GM18508 (cell line): ENCODE measurements at regions not wholly inside any gene's neighbourhood (a gene's known extent, or its start where the extent isn't known, plus 50 kb on each side); places are given as distances from the start of the nearest gene placed in this dataset.

Source experiments
- ATAC-seq: cut with Tn5 transposase; IDR thresholded peaks from one replicate; pipeline ENCODE4 v1.9.1; 2021; ENCODE audit warnings: moderate number of reproducible peaks; ENCODE audit not compliant: insufficient read depth, unreplicated experiment

DNA sequence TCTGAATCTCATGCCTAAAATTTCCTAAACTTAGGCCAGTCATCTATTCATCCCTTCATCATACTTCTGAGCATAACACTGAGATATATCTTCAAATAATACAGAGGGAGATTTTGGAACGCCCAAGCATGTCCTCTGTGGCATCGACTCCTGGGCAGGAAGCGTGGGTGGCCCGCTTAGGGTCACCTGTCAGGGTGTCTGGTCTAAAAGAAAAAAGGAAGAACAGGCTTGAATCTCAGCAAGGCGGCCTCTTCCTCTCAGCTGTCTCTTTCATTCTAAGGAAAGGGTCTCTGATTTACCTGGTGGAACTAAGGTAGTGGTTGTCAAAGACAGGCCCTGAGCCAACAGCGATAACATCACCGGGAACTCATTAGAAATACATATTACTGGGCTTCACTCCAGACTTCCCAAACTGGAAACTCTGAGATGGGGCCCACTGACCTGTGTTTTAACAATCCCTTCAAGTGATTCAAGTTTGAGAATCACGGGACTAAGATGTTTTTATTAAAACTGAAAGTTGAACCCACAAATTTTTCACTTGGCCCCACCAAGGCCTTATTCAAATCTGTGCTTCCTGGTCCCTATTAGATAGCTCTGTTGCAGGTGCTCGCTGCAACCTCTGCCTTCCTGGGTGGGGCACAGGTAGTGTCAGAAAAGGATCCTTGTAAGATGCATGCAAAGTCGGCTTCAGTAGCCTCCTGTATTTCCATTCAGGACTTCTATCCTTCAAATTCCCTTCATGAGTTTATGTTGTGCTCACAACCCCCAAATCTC is 162.3 kb upstream of the CCDC68 start:
- no peak for ATAC-seq

DNA sequence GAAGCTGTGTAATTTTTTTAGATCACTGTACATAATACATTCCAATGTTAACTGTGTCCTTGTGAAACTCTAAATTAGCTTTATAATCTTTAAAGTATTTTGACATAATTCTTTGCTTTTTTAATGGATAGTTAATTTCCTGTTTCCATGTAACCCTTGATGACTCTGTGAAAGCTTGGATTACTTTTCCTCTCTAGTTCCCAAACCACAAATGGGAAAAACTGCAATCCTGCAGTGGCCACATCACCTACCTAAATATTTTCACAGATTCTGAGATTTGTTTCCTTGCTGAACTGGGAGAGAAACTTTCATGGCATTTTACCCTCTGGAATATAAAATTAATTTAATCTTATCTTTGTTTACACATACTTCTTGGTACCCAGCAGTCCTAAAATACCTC is 161.6 kb upstream of the CCDC68 start:
- ATAC-seq = no peak

GRCh38 chr18:55119434-55119833 is 160.2 kb upstream of the CCDC68 start:
- no peak for ATAC-seq

GRCh38 chr18:55119016-55119415 is 159.8 kb upstream of the CCDC68 start:
- no peak for ATAC-seq

DNA sequence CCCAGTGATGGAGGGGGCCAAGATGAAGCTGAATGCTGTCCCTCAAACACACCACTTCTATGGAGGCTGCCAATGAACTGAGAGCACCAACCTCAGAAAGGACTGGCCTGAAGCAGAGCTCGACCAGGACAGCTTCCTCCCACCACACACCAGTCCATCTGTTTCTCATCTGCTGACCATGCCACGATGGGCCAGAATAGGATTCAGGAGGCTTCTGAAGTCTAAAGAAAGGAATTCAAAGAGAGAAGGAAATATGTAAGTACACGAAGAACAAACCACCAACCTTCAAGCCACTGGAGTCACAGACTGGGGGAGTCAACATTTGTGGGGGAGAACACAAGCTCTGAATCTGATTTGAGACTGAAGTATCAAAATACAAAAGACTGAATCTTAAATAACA is 157.6 kb upstream of the CCDC68 start:
- ATAC-seq = no peak

GRCh38 chr18:55115606-55116005 is 156.3 kb upstream of the CCDC68 start:
- ATAC-seq = no peak

DNA sequence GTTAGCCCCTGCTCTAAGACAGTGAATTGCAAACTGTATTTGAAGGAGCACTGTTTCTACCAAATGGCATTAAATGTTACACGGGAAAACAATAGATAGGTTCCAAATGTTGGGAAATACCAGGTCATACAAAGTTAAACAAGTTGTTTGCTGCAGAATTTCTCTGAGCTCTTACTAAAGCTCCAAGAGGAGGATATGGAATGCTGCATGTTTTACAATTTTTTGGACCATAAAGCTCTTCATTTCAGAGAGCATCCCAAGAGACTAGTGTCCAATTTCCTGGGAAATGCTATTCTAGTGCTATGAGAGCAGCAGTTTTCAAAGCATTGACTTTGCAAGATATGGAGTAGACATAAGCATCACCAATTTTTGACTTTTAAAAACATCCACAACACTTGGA is 155.6 kb upstream of the CCDC68 start:
- no peak for ATAC-seq

GRCh38 chr18:55113800-55114199 is 154.5 kb upstream of the CCDC68 start:
- no peak for ATAC-seq

DNA sequence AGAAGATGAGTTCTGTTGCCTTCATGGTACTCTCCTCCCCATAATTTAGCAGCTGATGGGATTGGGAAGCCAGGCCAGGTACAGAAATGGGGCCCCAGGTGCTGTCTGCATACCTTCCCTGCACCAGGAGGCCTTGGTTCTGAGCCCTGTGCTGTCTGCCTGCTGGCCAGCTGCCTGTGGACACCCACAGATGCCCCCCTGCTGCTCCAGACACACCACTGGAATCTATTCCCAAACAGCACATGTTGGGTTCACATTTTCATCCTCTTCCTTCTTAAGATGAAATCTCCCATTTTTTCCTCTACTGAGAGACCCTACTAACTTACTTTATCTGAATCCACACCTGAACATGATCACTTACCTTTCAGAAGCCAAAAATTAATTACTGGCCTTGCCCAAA is 152.0 kb upstream of the CCDC68 start:
- ATAC-seq = no peak

GRCh38 chr18:55110436-55110835 is 151.2 kb upstream of the CCDC68 start:
- no peak for ATAC-seq

GRCh38 chr18:55109818-55110414 is 150.7 kb upstream of the CCDC68 start:
- no peak for ATAC-seq

DNA sequence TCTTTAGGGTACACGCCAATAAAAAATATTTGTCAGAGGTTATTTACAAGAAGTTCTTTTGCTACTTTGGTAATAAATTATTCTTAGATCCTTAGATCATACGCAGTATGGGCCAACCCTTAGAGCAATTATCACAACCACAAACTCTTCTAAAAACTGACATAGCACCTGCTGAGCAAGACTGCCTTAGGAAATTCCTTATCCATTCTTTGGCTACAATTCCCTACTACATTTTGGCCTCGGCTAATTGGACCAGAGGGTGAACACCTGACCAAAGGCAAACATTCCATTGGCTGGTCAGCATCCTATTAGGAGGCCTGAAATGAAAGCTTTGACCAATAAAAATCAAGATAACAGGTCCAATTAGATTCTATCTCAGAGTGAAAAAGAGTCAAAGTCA is 147.6 kb upstream of the CCDC68 start:
- ATAC-seq = no peak

DNA sequence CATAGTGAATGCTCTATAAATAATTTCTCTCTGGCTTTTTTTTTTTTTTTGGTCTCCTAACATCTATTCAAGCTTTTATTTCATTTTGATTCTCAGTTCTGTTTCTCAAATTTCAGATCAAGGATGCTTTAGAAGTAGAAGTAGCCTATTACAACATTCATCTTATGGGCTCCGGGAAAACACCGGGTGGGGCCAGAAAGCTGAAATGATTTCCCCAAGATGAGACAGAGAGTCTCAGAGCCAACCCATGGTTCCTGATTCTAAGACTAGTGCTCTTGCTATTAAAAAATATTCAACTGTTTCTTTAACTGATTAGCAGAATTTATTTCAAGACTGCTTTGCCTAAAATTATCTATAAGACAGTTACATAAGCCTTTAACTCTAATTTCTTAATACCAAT is 147.2 kb upstream of the CCDC68 start:
- ATAC-seq = no peak

GRCh38 chr18:55105873-55106272 is 146.6 kb upstream of the CCDC68 start:
- no peak for ATAC-seq

DNA sequence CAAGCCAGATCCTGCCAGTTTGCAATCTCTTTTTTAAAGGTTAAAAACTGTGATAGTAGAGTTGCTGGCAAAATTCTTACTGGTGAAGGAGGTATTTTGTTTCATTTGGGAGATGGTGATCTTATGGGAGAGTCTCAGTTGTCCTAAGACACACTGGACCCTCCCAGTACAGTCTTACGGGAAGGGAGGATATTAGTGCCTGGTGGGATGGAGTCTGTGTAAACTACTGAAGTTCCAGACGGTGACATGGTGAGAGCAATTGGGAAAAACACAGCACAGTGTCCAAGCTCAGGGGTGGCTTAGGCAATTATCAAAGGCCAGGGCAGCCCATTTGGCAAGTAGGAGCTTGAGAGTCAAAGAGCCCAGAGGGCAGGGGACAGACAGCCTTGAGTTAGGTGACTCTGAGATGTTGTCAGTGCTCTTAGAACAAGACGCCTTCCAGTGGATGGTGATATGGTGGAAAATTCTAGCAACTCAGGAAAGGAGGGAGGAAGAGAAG is 143.7 kb upstream of the CCDC68 start:
- ATAC-seq = no peak

- no peak for ATAC-seq
Measured at GRCh38 chr18:55102501-55102900, 143.2 kb upstream of the CCDC68 start.

DNA sequence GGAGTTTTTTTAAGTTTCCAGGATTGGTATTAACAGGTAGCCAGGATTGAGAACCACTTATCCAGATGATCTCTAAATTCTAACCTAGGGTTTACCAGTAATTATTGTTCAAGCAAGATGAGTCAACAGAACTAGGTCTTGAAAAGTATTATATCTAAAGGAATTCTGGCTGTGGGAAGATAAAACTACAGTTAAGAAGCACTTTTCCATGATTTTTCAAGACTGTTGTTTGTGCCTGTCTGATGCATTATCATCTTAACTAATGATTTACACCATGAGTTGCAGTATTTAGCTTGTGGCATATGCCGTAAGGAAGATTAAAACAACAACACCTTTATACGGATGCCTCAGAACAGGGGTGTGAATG is 142.2 kb upstream of the CCDC68 start:
- ATAC-seq = no peak

DNA sequence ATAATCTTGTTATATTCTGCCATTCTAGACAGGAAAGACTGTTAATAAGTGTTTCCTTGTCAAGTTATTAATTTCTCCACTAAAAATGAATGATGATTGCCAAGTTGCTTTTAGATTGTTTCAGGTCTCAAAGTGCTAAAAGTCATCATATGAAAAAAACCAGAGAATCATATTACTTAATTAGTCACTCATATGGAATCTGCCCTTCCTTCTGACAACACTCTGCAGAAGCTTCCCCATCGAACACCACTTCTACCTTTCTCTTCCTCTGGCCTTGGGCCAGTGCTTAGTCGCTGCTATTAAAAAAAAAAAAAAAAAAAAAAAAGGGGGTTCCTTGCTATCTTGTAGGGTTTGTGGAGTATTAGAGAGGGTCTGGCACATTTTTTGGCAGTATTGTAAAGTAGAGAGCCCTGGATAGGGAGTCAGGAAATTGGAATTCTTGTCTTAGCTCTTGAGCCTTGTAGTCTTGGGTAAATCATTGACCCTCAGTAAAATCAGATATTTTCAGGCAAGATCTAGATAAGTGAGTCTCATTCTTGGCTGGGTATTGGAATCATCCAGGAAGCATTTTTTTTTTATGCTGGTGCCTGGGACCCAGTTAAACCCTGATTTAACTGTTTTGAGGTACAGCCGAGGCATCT is 141.7 kb upstream of the CCDC68 start:
- no peak for ATAC-seq

DNA sequence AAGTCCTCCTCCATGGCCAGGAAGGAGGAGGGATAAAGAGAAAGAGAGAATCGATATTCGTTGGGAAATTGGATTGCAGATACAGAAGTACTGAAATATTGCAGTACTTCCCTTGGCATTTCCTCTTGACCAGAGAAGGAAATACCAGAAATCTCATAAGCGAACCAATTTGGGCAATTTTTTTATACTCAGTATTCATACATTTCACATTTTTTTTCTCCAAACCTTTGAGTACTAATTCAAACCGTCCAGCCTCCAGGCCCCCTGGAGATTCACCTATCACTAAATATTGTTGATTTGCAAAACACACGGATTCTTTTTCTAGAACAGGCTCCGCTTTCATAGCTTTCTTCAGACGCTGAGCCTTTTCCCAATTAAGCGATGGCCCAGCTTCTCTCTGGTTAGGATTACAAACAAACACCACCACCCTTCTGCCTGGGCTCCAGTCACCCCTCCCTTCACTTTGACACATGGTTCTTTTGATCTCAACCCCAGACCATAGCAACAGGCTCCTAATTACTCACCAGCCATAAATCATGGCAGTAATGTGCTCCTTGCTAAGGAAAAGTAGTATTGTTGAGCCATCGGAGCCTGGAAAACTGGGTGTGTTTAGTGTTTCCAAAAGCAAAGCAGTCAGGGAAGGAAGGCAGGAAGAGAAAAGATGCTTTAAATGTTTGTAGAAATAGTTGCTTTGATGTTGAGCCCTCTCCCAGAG is 138.4 kb upstream of the CCDC68 start:
- ATAC-seq = no peak

- peak; percentile 43 for ATAC-seq
Measured at GRCh38 chr18:55096263-55096951, 137.1 kb upstream of the CCDC68 start.
